HL-60 (cell line): ENCODE measurements at regions not wholly inside any gene's neighbourhood (a gene's known extent, or its start where the extent isn't known, plus 50 kb on each side); places are given as distances from the start of the nearest gene placed in this dataset.

Source experiments
- DNase-seq, 2 experiments: peaks; one replicate each; pipeline ENCODE4 v3.0.0-alpha.2; 2010 to 2020; ENCODE audit warnings: low read depth in 1 of 2, low spot score in 1 of 2
- H3K27ac ChIP-seq: fragments of 250-450 bp; sonication (Bioruptor Pico); replicated peaks from 2 replicates; pipeline ENCODE4 v1.5.1; 2020; ENCODE audit warnings: mild to moderate bottlenecking, moderate library complexity
- H3K27me3 ChIP-seq: fragments of 250-450 bp; sonication (Bioruptor Pico); 2 replicates; pipeline ENCODE4 v1.5.1; 2021; ENCODE audit warnings: mild to moderate bottlenecking, moderate library complexity; ENCODE audit not compliant: insufficient read depth, poor library complexity, severe bottlenecking
- H3K4me3 ChIP-seq: replicated peaks from 2 replicates; pipeline ENCODE4 v1.5.1; 2011; ENCODE audit warnings: mild to moderate bottlenecking, control low read depth, low read length; ENCODE audit not compliant: insufficient read depth
- GABPA ChIP-seq: IDR thresholded peaks from 2 replicates; pipeline ENCODE4 v1.6.1; 2012; ENCODE audit warnings: low read depth
- POLR2AphosphoS5 ChIP-seq: IDR thresholded peaks from 2 replicates; pipeline ENCODE4 v1.6.1; 2012; ENCODE audit warnings: low read depth
- REST ChIP-seq: IDR thresholded peaks from 2 replicates; pipeline ENCODE4 v1.6.1; 2012; ENCODE audit warnings: low read depth; ENCODE audit not compliant: insufficient replicate concordance
- SPI1 ChIP-seq: IDR thresholded peaks from 2 replicates; pipeline ENCODE4 v1.6.1; 2012; ENCODE audit warnings: low read depth, mild to moderate bottlenecking, borderline replicate concordance
- TF ChIP-seq, protein P1 (sequence below): IDR thresholded peaks from one replicate; pipeline ENCODE4 v1.5.1; 2011; ENCODE audit warnings: low read length, control low read depth, inconsistent platforms; ENCODE audit not compliant: insufficient read depth

DNA sequence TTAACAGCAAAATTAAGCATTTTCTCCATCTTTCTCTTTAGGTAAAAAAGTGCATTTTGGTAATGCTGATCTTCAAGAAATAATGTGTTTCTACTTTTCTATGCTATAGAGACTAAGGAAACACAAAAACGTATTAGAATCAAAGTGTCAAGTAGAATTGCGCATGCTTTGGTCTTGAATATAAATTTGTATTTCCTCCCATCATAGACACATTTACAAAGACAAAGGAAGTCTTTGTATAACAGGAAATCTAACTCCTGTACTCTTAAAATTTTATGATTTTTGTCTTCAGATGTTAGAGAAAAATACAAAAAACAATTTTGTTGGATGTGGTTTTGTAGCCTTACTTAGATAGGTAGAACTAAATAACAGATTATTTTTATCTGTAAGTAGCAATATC, 1299.4 kb downstream of the NCAM2 start:
- no peak overlapping the region for H3K4me3 ChIP-seq
- no peaks in the 10 kb centered on the region for H3K27me3 ChIP-seq
- DNase-seq, result no peak
- H3K27ac ChIP-seq, result no peak overlapping the region
- TF ChIP-seq POLR2AphosphoS5 (no peak), REST (no peak), SPI1 (no peak), GABPA (no peak)
- TF ChIP-seq, protein P1, sequence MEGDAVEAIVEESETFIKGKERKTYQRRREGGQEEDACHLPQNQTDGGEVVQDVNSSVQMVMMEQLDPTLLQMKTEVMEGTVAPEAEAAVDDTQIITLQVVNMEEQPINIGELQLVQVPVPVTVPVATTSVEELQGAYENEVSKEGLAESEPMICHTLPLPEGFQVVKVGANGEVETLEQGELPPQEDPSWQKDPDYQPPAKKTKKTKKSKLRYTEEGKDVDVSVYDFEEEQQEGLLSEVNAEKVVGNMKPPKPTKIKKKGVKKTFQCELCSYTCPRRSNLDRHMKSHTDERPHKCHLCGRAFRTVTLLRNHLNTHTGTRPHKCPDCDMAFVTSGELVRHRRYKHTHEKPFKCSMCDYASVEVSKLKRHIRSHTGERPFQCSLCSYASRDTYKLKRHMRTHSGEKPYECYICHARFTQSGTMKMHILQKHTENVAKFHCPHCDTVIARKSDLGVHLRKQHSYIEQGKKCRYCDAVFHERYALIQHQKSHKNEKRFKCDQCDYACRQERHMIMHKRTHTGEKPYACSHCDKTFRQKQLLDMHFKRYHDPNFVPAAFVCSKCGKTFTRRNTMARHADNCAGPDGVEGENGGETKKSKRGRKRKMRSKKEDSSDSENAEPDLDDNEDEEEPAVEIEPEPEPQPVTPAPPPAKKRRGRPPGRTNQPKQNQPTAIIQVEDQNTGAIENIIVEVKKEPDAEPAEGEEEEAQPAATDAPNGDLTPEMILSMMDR, result no peak

GRCh38 chr21:22311741-22312462, 1313.7 kb downstream of the NCAM2 start:
- DNase-seq, result no peak
- no peak overlapping the region for H3K4me3 ChIP-seq
- H3K27ac ChIP-seq, result no peak overlapping the region
- TF ChIP-seq POLR2AphosphoS5, result no peak
- TF ChIP-seq GABPA, result no peak
- TF ChIP-seq, protein P1, result no peak
- H3K27me3 ChIP-seq, result no peaks in the 10 kb centered on the region

DNA sequence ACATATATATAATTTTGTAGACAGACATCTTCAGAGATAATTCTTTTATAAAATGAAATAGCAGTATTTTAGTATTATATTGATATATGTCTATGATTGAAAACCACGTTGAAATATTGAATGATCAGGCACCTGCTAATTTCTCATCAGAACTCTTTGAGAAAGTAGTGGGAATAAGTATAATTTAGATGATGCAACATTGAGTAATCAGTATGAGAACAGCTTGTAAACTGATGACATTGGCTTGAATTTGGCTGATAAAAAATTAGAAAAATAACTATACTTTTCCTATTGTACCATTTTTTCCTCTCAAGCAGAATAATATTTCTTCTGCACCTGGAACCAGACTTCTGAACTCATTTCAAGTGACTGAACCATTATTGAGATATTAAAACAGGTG, 1316.8 kb downstream of the NCAM2 start:
- no peak overlapping the region for H3K4me3 ChIP-seq

More for the DNA sequence above, 1316.8 kb downstream of the NCAM2 start:
- Histone ChIP-seq H3K27ac (no peak overlapping the region), H3K27me3 (no peaks in the 10 kb centered on the region)
- no peak for DNase-seq
- TF ChIP-seq GABPA, result no peak
- no peak for TF ChIP-seq SPI1
- no peak for TF ChIP-seq POLR2AphosphoS5
- no peak for TF ChIP-seq REST
- TF ChIP-seq, protein P1, result no peak
